HepG2 (cell line): ENCODE measurements at regions not wholly inside any gene's neighbourhood (a gene's known extent, or its start where the extent isn't known, plus 50 kb on each side); places are given as distances from the start of the nearest gene placed in this dataset.

ENCODE experiments used
- ATAC-seq: fragments of 200-7000 bp; cut with Tn5 transposase; 3 replicates; pipeline ENCODE4 v1.9.1; 2020; ENCODE audit warnings: mild to moderate bottlenecking, moderate library complexity
- BruUV-seq: library from RNA; stranded (reverse); fragments of 400-500 nt; replicated peaks from 2 replicates; lab custom pipeline; 2021; lab: Mats Ljungman, UMichigan
- CTCF ChIA-PET: fragments of 300-600 bp; formaldehyde crosslinking; extraction: SDS; loops from one replicate; lab custom pipeline; 2021; ENCODE audit warnings: low total read pairs, inconsistent platforms, low intra/inter-chr PET ratio; lab: Yijun Ruan, JAX
- POLR2A ChIA-PET: fragments of 350-600 bp; sonication (Branson Sonifier 250); formaldehyde crosslinking; loops from one replicate; lab custom pipeline; 2020; ENCODE audit warnings: antibody characterized with exemption, inconsistent platforms; lab: Yijun Ruan, JAX
- DNase-seq: peaks from one replicate; pipeline ENCODE4 v3.0.0-alpha.2; 2015; ENCODE audit warnings: low spot score
- FAIRE-seq: peaks from 3 replicates; lab custom pipeline; 2011; peaks lifted over from hg19 to GRCh38; lab: Jason Lieb, UNC
- H2AFZ ChIP-seq: one replicate; pipeline ENCODE4 v1.6.1; 2011; ENCODE audit warnings: low read length, inconsistent platforms
- H3K27ac ChIP-seq: fragments of 300-600 bp; 3 replicates; pipeline ENCODE4 v1.8.0; 2011; ENCODE audit warnings: mixed run types, mild to moderate bottlenecking, mixed read lengths, low read length, inconsistent platforms; ENCODE audit not compliant: insufficient read depth; ENCODE audit errors: extremely low read length
- H3K27me3 ChIP-seq, 2 experiments: fragments of 200-600 bp in 1 of 2; 2 replicates in 1 of 2; 3 replicates in 1 of 2; pipeline versions ENCODE4 v1.6.0 to v1.8.0; 2011; ENCODE audit warnings: low read length in 2 of 2, mild to moderate bottlenecking in 2 of 2, moderate library complexity in 2 of 2, inconsistent platforms in 1 of 2; ENCODE audit not compliant: insufficient read depth in 2 of 2, control insufficient read depth in 1 of 2
- H3K36me3 ChIP-seq, 2 experiments: fragments of 200-600 bp in 1 of 2; replicated peaks in 1 of 2; 2 replicates in 1 of 2; 3 replicates in 1 of 2; pipeline versions ENCODE4 v1.5.1 to v1.8.0; 2011; ENCODE audit warnings: low read length in 2 of 2, inconsistent platforms in 1 of 2; ENCODE audit not compliant: insufficient read depth in 2 of 2, control insufficient read depth in 1 of 2
- H3K4me1 ChIP-seq: 2 replicates; pipeline ENCODE4 v1.5.1; 2012; ENCODE audit warnings: low read length, inconsistent platforms; ENCODE audit not compliant: insufficient read depth
- H3K4me2 ChIP-seq: 2 replicates; pipeline ENCODE4 v1.6.0; 2011; ENCODE audit warnings: low read depth, low read length, inconsistent platforms
- H3K4me3 ChIP-seq, 3 experiments: fragments of 200-600 bp in 1 of 3; sonication (generic), shearing (Covaris generic) in 1 of 3; replicated peaks in 1 of 3; 2 replicates each; pipeline ENCODE4 v1.5.1; 2011 to 2016; ENCODE audit warnings: low read length in 3 of 3, inconsistent platforms in 2 of 3, low read depth in 2 of 3, mild to moderate bottlenecking in 2 of 3, control low read depth in 1 of 3, mixed read lengths in 1 of 3; ENCODE audit not compliant: insufficient read depth in 1 of 3
- H3K79me2 ChIP-seq: one replicate; pipeline ENCODE4 v1.6.1; 2011; ENCODE audit warnings: low read length, inconsistent platforms; ENCODE audit not compliant: insufficient read depth
- H3K9ac ChIP-seq: 2 replicates; pipeline ENCODE4 v1.6.0; 2011; ENCODE audit warnings: mild to moderate bottlenecking, low read depth, low read length, inconsistent platforms; ENCODE audit not compliant: insufficient read depth
- H3K9me3 ChIP-seq: 2 replicates; pipeline ENCODE4 v1.5.1; 2012; ENCODE audit warnings: mild to moderate bottlenecking, low read length
- H4K20me1 ChIP-seq: 2 replicates; pipeline ENCODE4 v1.6.0; 2011; ENCODE audit warnings: inconsistent platforms, mild to moderate bottlenecking, low read length, moderate library complexity; ENCODE audit not compliant: insufficient read depth
- HNRNPK ChIP-seq: fragments of 200-400 bp; formaldehyde crosslinking; IDR thresholded peaks from 2 replicates; pipeline ENCODE4 v1.6.1; 2018; ENCODE audit warnings: low read length, low read depth, moderate library complexity, mild to moderate bottlenecking; ENCODE audit not compliant: poor library complexity, severe bottlenecking
- KDM2A ChIP-seq: sonication (generic); formaldehyde crosslinking; IDR thresholded peaks from 2 replicates; pipeline ENCODE4 v1.4.0; 2020; ENCODE audit warnings: low read depth, missing genetic modification reagents, borderline replicate concordance
- MIXL1 ChIP-seq: IDR thresholded peaks from 2 replicates; pipeline ENCODE4 v1.6.1; 2016
- SMAD1 ChIP-seq: sonication (generic); formaldehyde crosslinking; IDR thresholded peaks from 2 replicates; pipeline ENCODE4 v1.4.0; 2020; ENCODE audit warnings: missing genetic modification reagents, low read depth, mild to moderate bottlenecking, borderline replicate concordance
- TAF15 ChIP-seq: fragments of 200-400 bp; formaldehyde crosslinking; IDR thresholded peaks from one replicate; pipeline ENCODE4 v1.6.1; 2018; ENCODE audit warnings: mild to moderate bottlenecking, low read depth, low read length; ENCODE audit not compliant: poor library complexity, severe bottlenecking
- TERF1 ChIP-seq: sonication (generic); formaldehyde crosslinking; IDR thresholded peaks from 2 replicates; pipeline ENCODE4 v1.8.0; 2022; ENCODE audit warnings: mild to moderate bottlenecking, missing genetic modification reagents, moderate library complexity
- TP53 ChIP-seq: sonication (generic); formaldehyde crosslinking; conservative IDR thresholded peaks from 2 replicates; pipeline ENCODE4 v1.4.0; 2020; ENCODE audit warnings: missing genetic modification reagents
- ZNF225 ChIP-seq: sonication (generic); formaldehyde crosslinking; IDR thresholded peaks from 2 replicates; pipeline ENCODE4 v1.4.0; 2020; ENCODE audit warnings: mild to moderate bottlenecking, missing genetic modification reagents
- ZNF251 ChIP-seq: sonication (generic); formaldehyde crosslinking; IDR thresholded peaks from 2 replicates; pipeline ENCODE4 v1.9.0; 2021; ENCODE audit warnings: mild to moderate bottlenecking, missing genetic modification reagents
- ZNF260 ChIP-seq: sonication (generic); formaldehyde crosslinking; IDR thresholded peaks from 2 replicates; pipeline ENCODE4 v1.4.0; 2020; ENCODE audit warnings: missing genetic modification reagents, low read depth, mild to moderate bottlenecking, borderline replicate concordance
- ZNF557 ChIP-seq: sonication (generic); formaldehyde crosslinking; IDR thresholded peaks from 2 replicates; pipeline ENCODE4 v1.4.0; 2020; ENCODE audit warnings: missing genetic modification reagents
- ZUFSP ChIP-seq: sonication (generic); formaldehyde crosslinking; IDR thresholded peaks from 2 replicates; pipeline ENCODE4 v1.9.0; 2021; ENCODE audit warnings: missing genetic modification reagents, mild to moderate bottlenecking, borderline replicate concordance
- ZZZ3 ChIP-seq: sonication (generic); formaldehyde crosslinking; IDR thresholded peaks from 2 replicates; pipeline ENCODE4 v1.4.0; 2020; ENCODE audit warnings: missing genetic modification reagents, mild to moderate bottlenecking, borderline replicate concordance
- WGBS: methylation state at CpG from one replicate; pipeline ENCODE4 v1.1.6; 2017; ENCODE audit warnings: low lambda C conversion rate; 5-methylcytosine and 5-hydroxymethylcytosine counted together
- in situ Hi-C: cut with HindIII; loops from 2 replicates; pipeline ENCODE4 v1.10.0; 2017; ENCODE audit warnings: low pct_unique_long_range_greater_than_20kb; ENCODE audit not compliant: extremely low pct_ligation_motif_present
- intact Hi-C: fragments of 100-400 bp; cut with micrococcal nuclease; formaldehyde crosslinking; loops from one replicate; pipeline ENCODE4 v1.10.0; 2022; ENCODE audit not compliant: unreplicated experiment
- TF ChIP-seq, protein P1 (sequence below): sonication (generic); formaldehyde crosslinking; IDR thresholded peaks from 2 replicates; pipeline ENCODE4 v1.9.0; 2021; ENCODE audit warnings: mild to moderate bottlenecking, missing genetic modification reagents
- TF ChIP-seq, protein P2 (sequence below): sonication (generic); formaldehyde crosslinking; IDR thresholded peaks from 2 replicates; pipeline ENCODE4 v1.4.0; 2020; ENCODE audit warnings: mild to moderate bottlenecking, missing genetic modification reagents

GRCh38 chr2:7646661-7647060 lies 729.4 kb downstream of the RNF144A start:
- Histone ChIP-seq H3K9ac (no peak overlapping the region), H3K79me2 (no peaks in the 10 kb centered on the region), H3K4me2 (no peak overlapping the region), H3K27me3 (no peaks in the 10 kb centered on the region), H4K20me1 (no peaks in the 10 kb centered on the region), H3K4me3 (no peak overlapping the region), H3K9me3 (peaks cover 21% of the 10 kb centered on the region), H3K4me1 (no peaks in the 10 kb centered on the region), H3K36me3 (no peaks in the 10 kb centered on the region), H2AFZ (no peak overlapping the region), H3K27ac (no peak overlapping the region)
- WGBS: 43% methylated on average over 6 of the region's 6 CpGs
- CTCF ChIA-PET: no interaction called here
- in situ Hi-C loops: no loop called here
- POLR2A ChIA-PET: no interaction called here
- FAIRE-seq (no peak), DNase-seq (no peak), ATAC-seq (no peak)
- intact Hi-C loops: no loop called here
- BruUV-seq: no TSS peak
- TF ChIP-seq TP53 (CRISPR knock-in tag): no peak
- no peak for TF ChIP-seq HNRNPK
- TF ChIP-seq, protein P1, sequence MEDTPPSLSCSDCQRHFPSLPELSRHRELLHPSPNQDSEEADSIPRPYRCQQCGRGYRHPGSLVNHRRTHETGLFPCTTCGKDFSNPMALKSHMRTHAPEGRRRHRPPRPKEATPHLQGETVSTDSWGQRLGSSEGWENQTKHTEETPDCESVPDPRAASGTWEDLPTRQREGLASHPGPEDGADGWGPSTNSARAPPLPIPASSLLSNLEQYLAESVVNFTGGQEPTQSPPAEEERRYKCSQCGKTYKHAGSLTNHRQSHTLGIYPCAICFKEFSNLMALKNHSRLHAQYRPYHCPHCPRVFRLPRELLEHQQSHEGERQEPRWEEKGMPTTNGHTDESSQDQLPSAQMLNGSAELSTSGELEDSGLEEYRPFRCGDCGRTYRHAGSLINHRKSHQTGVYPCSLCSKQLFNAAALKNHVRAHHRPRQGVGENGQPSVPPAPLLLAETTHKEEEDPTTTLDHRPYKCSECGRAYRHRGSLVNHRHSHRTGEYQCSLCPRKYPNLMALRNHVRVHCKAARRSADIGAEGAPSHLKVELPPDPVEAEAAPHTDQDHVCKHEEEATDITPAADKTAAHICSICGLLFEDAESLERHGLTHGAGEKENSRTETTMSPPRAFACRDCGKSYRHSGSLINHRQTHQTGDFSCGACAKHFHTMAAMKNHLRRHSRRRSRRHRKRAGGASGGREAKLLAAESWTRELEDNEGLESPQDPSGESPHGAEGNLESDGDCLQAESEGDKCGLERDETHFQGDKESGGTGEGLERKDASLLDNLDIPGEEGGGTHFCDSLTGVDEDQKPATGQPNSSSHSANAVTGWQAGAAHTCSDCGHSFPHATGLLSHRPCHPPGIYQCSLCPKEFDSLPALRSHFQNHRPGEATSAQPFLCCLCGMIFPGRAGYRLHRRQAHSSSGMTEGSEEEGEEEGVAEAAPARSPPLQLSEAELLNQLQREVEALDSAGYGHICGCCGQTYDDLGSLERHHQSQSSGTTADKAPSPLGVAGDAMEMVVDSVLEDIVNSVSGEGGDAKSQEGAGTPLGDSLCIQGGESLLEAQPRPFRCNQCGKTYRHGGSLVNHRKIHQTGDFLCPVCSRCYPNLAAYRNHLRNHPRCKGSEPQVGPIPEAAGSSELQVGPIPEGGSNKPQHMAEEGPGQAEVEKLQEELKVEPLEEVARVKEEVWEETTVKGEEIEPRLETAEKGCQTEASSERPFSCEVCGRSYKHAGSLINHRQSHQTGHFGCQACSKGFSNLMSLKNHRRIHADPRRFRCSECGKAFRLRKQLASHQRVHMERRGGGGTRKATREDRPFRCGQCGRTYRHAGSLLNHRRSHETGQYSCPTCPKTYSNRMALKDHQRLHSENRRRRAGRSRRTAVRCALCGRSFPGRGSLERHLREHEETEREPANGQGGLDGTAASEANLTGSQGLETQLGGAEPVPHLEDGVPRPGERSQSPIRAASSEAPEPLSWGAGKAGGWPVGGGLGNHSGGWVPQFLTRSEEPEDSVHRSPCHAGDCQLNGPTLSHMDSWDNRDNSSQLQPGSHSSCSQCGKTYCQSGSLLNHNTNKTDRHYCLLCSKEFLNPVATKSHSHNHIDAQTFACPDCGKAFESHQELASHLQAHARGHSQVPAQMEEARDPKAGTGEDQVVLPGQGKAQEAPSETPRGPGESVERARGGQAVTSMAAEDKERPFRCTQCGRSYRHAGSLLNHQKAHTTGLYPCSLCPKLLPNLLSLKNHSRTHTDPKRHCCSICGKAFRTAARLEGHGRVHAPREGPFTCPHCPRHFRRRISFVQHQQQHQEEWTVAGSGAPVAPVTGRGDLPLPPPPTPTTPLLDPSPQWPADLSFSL (CRISPR knock-in tag): no peak
- TF ChIP-seq ZZZ3: no peak
- no peak for TF ChIP-seq ZNF251 (CRISPR knock-in tag)
- TF ChIP-seq SMAD1 (CRISPR knock-in tag): no peak
- no peak for TF ChIP-seq TAF15
- TF ChIP-seq MIXL1 (CRISPR knock-in tag): no peak
- no peak for TF ChIP-seq KDM2A (CRISPR knock-in tag)
- TF ChIP-seq ZUFSP: no peak
- no peak for TF ChIP-seq ZNF225 (CRISPR knock-in tag)
- TF ChIP-seq TERF1 (CRISPR knock-in tag): no peak
- no peak for TF ChIP-seq ZNF260
- TF ChIP-seq ZNF557 (CRISPR knock-in tag): no peak
- TF ChIP-seq, protein P2, sequence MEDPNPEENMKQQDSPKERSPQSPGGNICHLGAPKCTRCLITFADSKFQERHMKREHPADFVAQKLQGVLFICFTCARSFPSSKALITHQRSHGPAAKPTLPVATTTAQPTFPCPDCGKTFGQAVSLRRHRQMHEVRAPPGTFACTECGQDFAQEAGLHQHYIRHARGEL: no peak
